ENCODE measurements at regions not wholly inside any gene's neighbourhood (a gene's known extent, or its start where the extent isn't known, plus 50 kb on each side); places are given as distances from the start of the nearest gene placed in this dataset.

- H3K27me3 ChIP-seq (replicated peaks) = no peaks in the 10 kb centered on the region
- in situ Hi-C loops (cut with HindIII; ENCODE audit: low pct_ligation_motif_present, low sequenced_read_pairs) = no loop called here
- TF ChIP-seq CTCF (IDR thresholded peaks at IDR 0.05; ENCODE audit: low read depth, low read length, missing control alignments) = no peak
- no peak for DNase-seq
- no peak overlapping the region for H3K27ac ChIP-seq
- H3K4me3 ChIP-seq (ENCODE audit: low read depth, low read length) = no peak overlapping the region
- no peaks in the 10 kb centered on the region for H3K36me3 ChIP-seq (replicated peaks)
Measured at GRCh38 chr1:87705233-87705632, 376.6 kb downstream of the LMO4 start.

GRCh38 chr1:87706203-87706602 lies 377.5 kb downstream of the LMO4 start:
- H3K27ac ChIP-seq = no peak overlapping the region
- no peak for DNase-seq
- no peak overlapping the region for H3K4me3 ChIP-seq (ENCODE audit: low read depth, low read length)
- no peaks in the 10 kb centered on the region for H3K36me3 ChIP-seq (replicated peaks)
- in situ Hi-C loops (cut with HindIII; ENCODE audit: low pct_ligation_motif_present, low sequenced_read_pairs) = no loop called here
- no peak for TF ChIP-seq CTCF (IDR thresholded peaks at IDR 0.05; ENCODE audit: low read depth, low read length, missing control alignments)
- H3K27me3 ChIP-seq (replicated peaks) = no peaks in the 10 kb centered on the region

DNA sequence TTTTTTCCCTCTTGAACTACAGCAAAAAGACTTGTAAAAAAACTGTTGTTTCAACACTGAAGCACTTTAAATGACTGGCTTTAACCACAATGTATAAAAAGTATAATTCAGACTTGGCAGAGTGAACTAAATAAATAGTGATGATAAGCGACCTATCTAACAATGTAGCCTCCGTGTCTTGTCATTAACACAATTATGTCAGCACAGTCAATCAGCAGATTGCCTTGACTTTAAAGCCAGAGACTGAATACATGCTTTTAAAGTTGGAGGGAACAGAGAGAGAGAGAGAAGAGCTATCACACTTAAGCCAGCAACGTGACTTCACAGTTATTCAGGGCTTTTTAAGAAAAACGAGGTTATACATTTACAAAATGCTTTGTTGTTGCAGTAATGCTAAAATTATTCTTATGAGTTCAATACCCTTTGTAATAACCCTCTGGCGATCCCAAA lies 378.1 kb downstream of the LMO4 start:
- TF ChIP-seq CTCF (IDR thresholded peaks at IDR 0.05; ENCODE audit: low read depth, low read length, missing control alignments) = no peak
- Histone ChIP-seq H3K27ac (no peak overlapping the region), H3K4me3 (ENCODE audit: low read depth, low read length) (no peak overlapping the region), H3K27me3 (replicated peaks) (no peaks in the 10 kb centered on the region), H3K36me3 (replicated peaks) (no peaks in the 10 kb centered on the region)
- in situ Hi-C loops (cut with HindIII; ENCODE audit: low pct_ligation_motif_present, low sequenced_read_pairs) = no loop called here
- no peak for DNase-seq

DNA sequence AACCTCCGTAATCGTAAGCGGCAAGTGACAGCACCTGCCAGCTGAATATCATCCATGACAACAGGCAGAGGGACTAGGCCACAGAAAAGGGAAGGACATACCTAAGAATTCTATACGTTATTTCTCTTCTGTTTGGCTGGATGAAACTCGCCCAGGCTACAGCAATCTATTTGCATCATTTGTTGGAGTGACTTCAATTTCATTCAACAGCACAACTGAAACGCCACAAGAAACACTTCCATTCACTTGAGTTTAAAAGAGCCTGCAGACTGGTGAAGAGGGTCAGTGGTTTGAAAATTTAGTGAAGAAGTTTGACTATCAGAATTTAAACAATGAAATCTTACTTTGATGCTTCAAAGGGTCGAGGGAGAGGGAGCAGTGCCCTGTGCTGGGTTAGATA lies 378.7 kb downstream of the LMO4 start:
- in situ Hi-C loops (cut with HindIII; ENCODE audit: low pct_ligation_motif_present, low sequenced_read_pairs) = no loop called here
- Histone ChIP-seq H3K27ac (no peak overlapping the region), H3K27me3 (replicated peaks) (no peaks in the 10 kb centered on the region), H3K4me3 (ENCODE audit: low read depth, low read length) (no peak overlapping the region), H3K36me3 (replicated peaks) (no peaks in the 10 kb centered on the region)
- DNase-seq = no peak
- TF ChIP-seq CTCF (IDR thresholded peaks at IDR 0.05; ENCODE audit: low read depth, low read length, missing control alignments) = no peak

DNA sequence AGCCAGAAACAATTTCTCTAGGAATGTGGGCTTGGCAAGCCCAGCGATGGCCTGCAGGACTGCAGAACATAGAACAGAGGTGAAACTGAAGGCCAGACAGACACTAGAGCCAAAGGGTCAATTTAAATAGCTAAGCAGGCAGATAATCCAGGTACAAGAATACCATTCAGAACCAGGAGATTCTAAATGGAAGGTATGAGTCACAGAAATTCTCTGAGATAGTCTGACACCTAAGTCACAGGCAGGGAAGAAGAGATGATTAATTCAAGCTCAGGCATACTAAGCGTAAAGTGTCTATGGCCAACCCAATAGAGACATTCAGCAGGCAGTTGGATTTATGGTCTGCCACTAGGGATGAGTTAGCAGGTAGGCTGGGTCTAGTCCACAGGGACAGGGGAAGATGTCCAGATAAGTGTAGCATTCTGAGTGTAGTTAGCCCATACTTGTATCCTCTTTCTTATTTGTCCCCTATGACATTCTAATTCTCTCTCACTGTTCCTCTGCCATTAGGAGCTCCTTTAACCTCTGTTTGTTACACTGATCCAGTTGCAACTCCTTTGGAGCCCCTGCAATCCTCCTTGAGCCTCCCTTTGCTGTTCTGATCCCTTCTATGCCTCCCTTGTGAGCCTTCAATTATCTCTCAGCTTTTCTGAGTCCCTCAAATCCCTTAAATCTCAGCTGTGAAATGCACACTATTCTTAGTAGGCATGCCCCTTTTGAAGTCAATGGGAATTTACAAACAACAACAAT lies 383.8 kb downstream of the LMO4 start:
- TF ChIP-seq CTCF (IDR thresholded peaks at IDR 0.05; ENCODE audit: low read depth, low read length, missing control alignments) = no peak
- in situ Hi-C loops (cut with HindIII; ENCODE audit: low pct_ligation_motif_present, low sequenced_read_pairs) = no loop called here
- H3K27ac ChIP-seq = no peak overlapping the region
- H3K27me3 ChIP-seq (replicated peaks) = no peaks in the 10 kb centered on the region
- no peak for DNase-seq
- H3K36me3 ChIP-seq (replicated peaks) = no peaks in the 10 kb centered on the region
- no peak overlapping the region for H3K4me3 ChIP-seq (ENCODE audit: low read depth, low read length)

DNA sequence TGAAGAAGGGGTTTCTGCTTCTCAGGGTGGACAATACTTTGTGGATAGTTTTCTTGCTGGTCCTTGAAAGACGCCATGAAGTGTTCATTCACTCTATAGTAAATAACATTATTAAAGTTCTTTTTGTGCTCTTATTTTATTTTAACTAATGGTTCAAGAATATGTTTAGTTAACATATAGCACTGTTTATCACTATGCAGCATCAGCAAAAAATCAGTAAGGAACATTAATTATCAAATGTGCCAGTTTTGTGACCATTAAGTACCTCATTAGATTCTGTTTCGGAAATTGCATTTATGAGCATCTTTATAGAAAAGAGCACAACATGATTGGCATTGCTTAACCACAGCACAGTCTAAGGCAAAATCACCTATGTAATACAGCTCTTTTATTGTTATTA lies 385.6 kb downstream of the LMO4 start:
- no peak overlapping the region for H3K4me3 ChIP-seq (ENCODE audit: low read depth, low read length)
- no peak for DNase-seq
- no peak overlapping the region for H3K27ac ChIP-seq
- H3K27me3 ChIP-seq (replicated peaks) = no peaks in the 10 kb centered on the region
- TF ChIP-seq CTCF (IDR thresholded peaks at IDR 0.05; ENCODE audit: low read depth, low read length, missing control alignments) = no peak
- no peaks in the 10 kb centered on the region for H3K36me3 ChIP-seq (replicated peaks)
- in situ Hi-C loops (cut with HindIII; ENCODE audit: low pct_ligation_motif_present, low sequenced_read_pairs) = no loop called here

Measured in brain microvascular endothelial cell (primary cell).